22Rv1 (cell line): ENCODE measurements at regions not wholly inside any gene's neighbourhood (a gene's known extent, or its start where the extent isn't known, plus 50 kb on each side); places are given as distances from the start of the nearest gene placed in this dataset.

Experiments
- ZFX ChIP-seq: fragments of 450-650 bp; IDR thresholded peaks from 2 replicates; pipeline ENCODE4 v1.6.1; 2017; ENCODE audit warnings: antibody characterized with exemption, borderline replicate concordance
- TF ChIP-seq, protein P1 (sequence below): fragments of 450-650 bp; IDR thresholded peaks from 2 replicates; pipeline ENCODE4 v1.5.1; 2017; ENCODE audit warnings: mild to moderate bottlenecking

DNA sequence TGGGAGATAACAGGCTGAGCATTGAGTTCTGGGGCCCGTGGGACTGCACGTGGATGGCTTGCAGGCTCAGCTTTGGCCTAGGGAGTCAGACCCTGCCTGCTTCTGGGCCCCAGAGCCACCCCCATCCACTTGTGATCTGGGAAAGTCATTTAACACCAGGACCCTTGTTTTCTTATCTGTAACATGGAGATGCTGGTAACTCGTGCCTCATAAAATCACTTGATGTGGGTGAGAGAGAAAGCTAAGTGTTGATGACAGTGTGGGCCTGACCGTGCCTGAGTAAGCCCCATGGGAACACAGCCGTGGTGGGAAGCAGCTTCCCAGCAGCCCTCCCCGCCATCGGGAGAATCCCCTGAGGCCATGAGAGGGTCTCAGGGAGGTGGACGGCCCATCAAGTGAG lies 378.1 kb downstream of the GABRB3 start:
- TF ChIP-seq, protein P1, sequence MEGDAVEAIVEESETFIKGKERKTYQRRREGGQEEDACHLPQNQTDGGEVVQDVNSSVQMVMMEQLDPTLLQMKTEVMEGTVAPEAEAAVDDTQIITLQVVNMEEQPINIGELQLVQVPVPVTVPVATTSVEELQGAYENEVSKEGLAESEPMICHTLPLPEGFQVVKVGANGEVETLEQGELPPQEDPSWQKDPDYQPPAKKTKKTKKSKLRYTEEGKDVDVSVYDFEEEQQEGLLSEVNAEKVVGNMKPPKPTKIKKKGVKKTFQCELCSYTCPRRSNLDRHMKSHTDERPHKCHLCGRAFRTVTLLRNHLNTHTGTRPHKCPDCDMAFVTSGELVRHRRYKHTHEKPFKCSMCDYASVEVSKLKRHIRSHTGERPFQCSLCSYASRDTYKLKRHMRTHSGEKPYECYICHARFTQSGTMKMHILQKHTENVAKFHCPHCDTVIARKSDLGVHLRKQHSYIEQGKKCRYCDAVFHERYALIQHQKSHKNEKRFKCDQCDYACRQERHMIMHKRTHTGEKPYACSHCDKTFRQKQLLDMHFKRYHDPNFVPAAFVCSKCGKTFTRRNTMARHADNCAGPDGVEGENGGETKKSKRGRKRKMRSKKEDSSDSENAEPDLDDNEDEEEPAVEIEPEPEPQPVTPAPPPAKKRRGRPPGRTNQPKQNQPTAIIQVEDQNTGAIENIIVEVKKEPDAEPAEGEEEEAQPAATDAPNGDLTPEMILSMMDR = no peak
- TF ChIP-seq ZFX = no peak
